ENCODE measurements at regions not wholly inside any gene's neighbourhood (a gene's known extent, or its start where the extent isn't known, plus 50 kb on each side); places are given as distances from the start of the nearest gene placed in this dataset.

DNA sequence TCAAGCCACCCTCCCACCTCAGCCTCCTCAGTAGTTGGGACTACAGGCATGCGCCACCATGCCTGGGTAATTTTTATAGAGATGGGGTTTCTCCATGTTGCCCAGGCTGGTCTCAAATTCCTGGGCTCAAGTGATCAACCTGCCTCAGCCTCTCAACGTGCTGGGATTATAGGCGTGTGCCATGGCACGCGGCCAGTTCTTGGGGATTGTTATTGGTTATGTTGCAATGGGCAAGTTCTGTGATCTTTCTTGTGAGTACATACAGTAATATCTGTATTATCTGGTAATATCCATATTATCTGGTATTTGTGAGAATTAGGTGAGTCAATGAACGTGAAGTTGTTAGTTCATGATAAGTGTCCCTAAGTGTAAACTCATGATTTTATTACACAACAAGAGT is 90.3 kb upstream of the TBL1X start:
- CTCF ChIA-PET: no interaction called here
- Histone ChIP-seq H3K9ac (ENCODE audit: control insufficient read depth, insufficient read depth, low read length) (no peak overlapping the region), H3K4me2 (ENCODE audit: control insufficient read depth, insufficient read depth) (no peak overlapping the region), H3K27me3 (replicated peaks in 1 of 2; ENCODE audit: control insufficient read depth in 2 of 2, insufficient read depth in 2 of 2, low read length in 1 of 2) (no peaks in the 10 kb centered on the region), H3K4me3 (no peak overlapping the region), H3K9me3 (replicated peaks; ENCODE audit: control insufficient read depth, insufficient read depth, low read length) (no peaks in the 10 kb centered on the region; the same call in 2 of the 3 replicates), H3K4me1 (ENCODE audit: control insufficient read depth, insufficient read depth, low read length) (no peaks in the 10 kb centered on the region), H3K27ac (ENCODE audit: control insufficient read depth, insufficient read depth) (no peak overlapping the region), H3K79me2 (ENCODE audit: control insufficient read depth, insufficient read depth, low read length) (no peaks in the 10 kb centered on the region), H4K20me1 (ENCODE audit: control insufficient read depth, insufficient read depth) (no peaks in the 10 kb centered on the region), H2AFZ (ENCODE audit: control insufficient read depth, low read depth, low read length) (no peak overlapping the region), H3K36me3 (ENCODE audit: control insufficient read depth in 2 of 2, insufficient read depth in 2 of 2, low read length in 1 of 2) (no peaks in the 10 kb centered on the region)
- SMC1A ChIA-PET (ENCODE audit: uncharacterized antibody, unreplicated experiment): no interaction called here
- RAD21 ChIA-PET (ENCODE audit: unreplicated experiment): no interaction called here
- WGBS (ENCODE audit: insufficient coverage, insufficient replicate concordance, low lambda C conversion rate, missing lambda C conversion rate): 53% methylated on average over 6 of the region's 6 CpGs
- no TSS peak for BruUV-seq (replicated peaks)
- ATAC-seq (no peak), DNase-seq (ENCODE audit: low read depth, low spot score) (no peak), FAIRE-seq (no peak)
- intact Hi-C loops (cut with micrococcal nuclease; ENCODE audit: unreplicated experiment): no loop called here
- POLR2A ChIA-PET: no interaction called here
- TF ChIP-seq MEF2A (IDR thresholded peaks at IDR 0.05; ENCODE audit: insufficient read depth, low read depth, low read length) (no peak), ATF3 (IDR thresholded peaks at IDR 0.05; ENCODE audit: borderline replicate concordance, extremely low read depth, low read depth, low read length) (no peak), NR2F1 (conservative IDR thresholded peaks at IDR 0.05) (no peak), RBBP5 (conservative IDR thresholded peaks at IDR 0.05) (no peak), CHD1 (IDR thresholded peaks at IDR 0.05; ENCODE audit: low read depth, low read length) (no peak), ZNF274 (IDR thresholded peaks at IDR 0.05; ENCODE audit: insufficient read depth, insufficient read length) (no peak)
- in situ Hi-C loops (cut with MboI): no loop called here

- no peaks in the 10 kb centered on the region for H4K20me1 ChIP-seq (ENCODE audit: control insufficient read depth, insufficient read depth)
- no peak overlapping the region for H3K9ac ChIP-seq (ENCODE audit: control insufficient read depth, insufficient read depth, low read length)
- H3K79me2 ChIP-seq (ENCODE audit: control insufficient read depth, insufficient read depth, low read length): no peaks in the 10 kb centered on the region
- no peak overlapping the region for H3K4me2 ChIP-seq (ENCODE audit: control insufficient read depth, insufficient read depth)
- H3K9me3 ChIP-seq (replicated peaks; ENCODE audit: control insufficient read depth, insufficient read depth, low read length): no peaks in the 10 kb centered on the region; the same call in 2 of the 3 replicates
- no peak overlapping the region for H3K27ac ChIP-seq (ENCODE audit: control insufficient read depth, insufficient read depth)
- no peak overlapping the region for H2AFZ ChIP-seq (ENCODE audit: control insufficient read depth, low read depth, low read length)
- DNase-seq (ENCODE audit: low read depth, low spot score) (no peak), ATAC-seq (no peak), FAIRE-seq (no peak)
- ChIA-PET POLR2A (no interaction called here), SMC1A (ENCODE audit: uncharacterized antibody, unreplicated experiment) (no interaction called here), RAD21 (ENCODE audit: unreplicated experiment) (no interaction called here), CTCF (no interaction called here)
- intact Hi-C loops (cut with micrococcal nuclease; ENCODE audit: unreplicated experiment) (no loop called here), in situ Hi-C loops (cut with MboI) (no loop called here)
- no TSS peak for BruUV-seq (replicated peaks)
- no peaks in the 10 kb centered on the region for H3K4me1 ChIP-seq (ENCODE audit: control insufficient read depth, insufficient read depth, low read length)
- no peaks in the 10 kb centered on the region for H3K27me3 ChIP-seq (replicated peaks in 1 of 2; ENCODE audit: control insufficient read depth in 2 of 2, insufficient read depth in 2 of 2, low read length in 1 of 2)
- H3K36me3 ChIP-seq (ENCODE audit: control insufficient read depth in 2 of 2, insufficient read depth in 2 of 2, low read length in 1 of 2): no peaks in the 10 kb centered on the region
- WGBS (ENCODE audit: insufficient coverage, insufficient replicate concordance, low lambda C conversion rate, missing lambda C conversion rate): 48% methylated on average over 4 of the region's 4 CpGs
- no peak overlapping the region for H3K4me3 ChIP-seq
- TF ChIP-seq IKZF1 (conservative IDR thresholded peaks at IDR 0.05): no peak
- TF ChIP-seq WRNIP1 (IDR thresholded peaks at IDR 0.05; ENCODE audit: borderline replicate concordance, low read depth, low read length): no peak
- TF ChIP-seq ZZZ3 (IDR thresholded peaks at IDR 0.05; ENCODE audit: control insufficient read depth, insufficient read length, low read depth): no peak
- no peak for TF ChIP-seq ZNF274 (IDR thresholded peaks at IDR 0.05; ENCODE audit: insufficient read depth, insufficient read length)
- TF ChIP-seq NFXL1 (IDR thresholded peaks at IDR 0.05; ENCODE audit: borderline replicate concordance): no peak
- TF ChIP-seq, protein P1, sequence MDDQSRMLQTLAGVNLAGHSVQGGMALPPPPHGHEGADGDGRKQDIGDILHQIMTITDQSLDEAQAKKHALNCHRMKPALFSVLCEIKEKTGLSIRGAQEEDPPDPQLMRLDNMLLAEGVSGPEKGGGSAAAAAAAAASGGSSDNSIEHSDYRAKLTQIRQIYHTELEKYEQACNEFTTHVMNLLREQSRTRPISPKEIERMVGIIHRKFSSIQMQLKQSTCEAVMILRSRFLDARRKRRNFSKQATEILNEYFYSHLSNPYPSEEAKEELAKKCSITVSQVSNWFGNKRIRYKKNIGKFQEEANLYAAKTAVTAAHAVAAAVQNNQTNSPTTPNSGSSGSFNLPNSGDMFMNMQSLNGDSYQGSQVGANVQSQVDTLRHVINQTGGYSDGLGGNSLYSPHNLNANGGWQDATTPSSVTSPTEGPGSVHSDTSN (IDR thresholded peaks at IDR 0.05; ENCODE audit: insufficient replicate concordance, low read depth, low read length): no peak
- no peak for TF ChIP-seq ZSCAN29 (IDR thresholded peaks at IDR 0.05)
- no peak for TF ChIP-seq TCF12 (IDR thresholded peaks at IDR 0.05; ENCODE audit: low read depth, low read length)
- no peak for TF ChIP-seq RELA (IDR thresholded peaks at IDR 0.05; ENCODE audit: borderline replicate concordance, partially characterized antibody)
- no peak for TF ChIP-seq PML (IDR thresholded peaks at IDR 0.05; ENCODE audit: low read length)
- no peak for TF ChIP-seq SIX5 (IDR thresholded peaks at IDR 0.05; ENCODE audit: low read depth, low read length, severe bottlenecking)
- no peak for TF ChIP-seq CBX3 (IDR thresholded peaks at IDR 0.05; ENCODE audit: borderline replicate concordance, low read depth)
- no peak for TF ChIP-seq SMARCA5 (IDR thresholded peaks at IDR 0.05)
Measured at GRCh38 chrX:9376111-9376510, 88.7 kb upstream of the TBL1X start.

All from GM12878 (cell line).